ENCODE measurements at regions not wholly inside any gene's neighbourhood (a gene's known extent, or its start where the extent isn't known, plus 50 kb on each side); places are given as distances from the start of the nearest gene placed in this dataset.

DNA sequence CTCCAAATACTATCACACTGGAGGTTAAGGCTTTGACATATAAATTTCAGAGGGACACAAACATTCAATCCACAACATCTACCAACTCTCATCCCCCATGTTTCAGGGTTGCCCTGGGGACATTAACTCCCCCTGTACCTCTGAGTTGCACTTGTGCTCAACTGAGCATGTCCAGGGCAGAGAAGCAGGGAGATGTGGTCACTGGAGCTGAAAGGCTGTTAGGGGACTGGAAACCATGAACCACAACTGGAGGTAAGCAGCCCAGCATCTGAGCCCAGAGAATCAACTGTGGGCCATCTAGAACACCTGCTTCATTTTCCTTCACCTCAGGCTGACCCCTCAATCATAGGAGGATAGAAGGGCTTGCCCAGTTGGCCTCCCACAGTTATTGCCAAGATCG is 641.1 kb downstream of the MID1IP1 start:
- H3K27ac ChIP-seq = no peak overlapping the region
- no peak for DNase-seq (ENCODE audit: low read depth, low spot score)

DNA sequence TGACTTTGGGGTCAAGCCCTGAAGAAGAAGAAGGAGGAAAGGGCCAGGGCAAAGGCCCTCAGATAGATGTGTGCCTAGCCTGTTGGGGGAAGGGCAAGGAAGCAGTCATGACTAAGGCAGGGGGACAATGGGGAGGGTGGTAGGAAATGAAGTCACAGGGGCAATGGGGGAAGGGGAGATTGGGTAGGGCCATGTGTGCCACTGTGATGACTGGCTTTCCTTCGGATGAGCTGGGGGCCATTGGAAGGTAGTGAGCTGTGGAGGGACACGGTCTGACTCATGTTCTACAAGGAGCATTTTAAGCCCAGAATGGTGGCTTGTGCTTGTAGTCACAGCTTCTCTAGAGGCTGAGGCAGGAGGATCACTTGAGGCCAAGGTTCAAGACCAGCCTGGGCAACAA is 642.0 kb downstream of the MID1IP1 start:
- no peak for DNase-seq (ENCODE audit: low read depth, low spot score)

DNA sequence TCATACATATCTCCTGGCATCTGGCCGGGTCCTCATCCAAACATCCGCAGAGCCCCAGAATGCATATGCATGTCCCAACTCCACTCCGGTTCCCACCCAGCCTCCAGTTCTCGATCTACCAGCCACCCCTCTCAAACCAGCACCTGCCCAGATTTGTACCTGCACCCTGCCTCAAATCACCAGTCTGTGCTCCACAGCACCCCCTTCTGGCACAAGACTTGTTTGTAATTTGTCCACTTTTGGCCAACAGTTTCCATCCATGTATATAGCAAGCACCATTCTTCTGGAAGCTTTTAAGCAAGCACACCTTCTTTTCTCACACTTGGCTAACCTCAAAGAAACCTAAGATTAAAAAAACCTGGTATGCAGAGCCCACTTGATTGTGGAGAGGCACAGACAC is 644.1 kb downstream of the MID1IP1 start:
- H3K27ac ChIP-seq = no peak overlapping the region
- no peak for DNase-seq (ENCODE audit: low read depth, low spot score)

More for the DNA sequence above, 642.0 kb downstream of the MID1IP1 start:
- no peak overlapping the region for H3K27ac ChIP-seq

DNA sequence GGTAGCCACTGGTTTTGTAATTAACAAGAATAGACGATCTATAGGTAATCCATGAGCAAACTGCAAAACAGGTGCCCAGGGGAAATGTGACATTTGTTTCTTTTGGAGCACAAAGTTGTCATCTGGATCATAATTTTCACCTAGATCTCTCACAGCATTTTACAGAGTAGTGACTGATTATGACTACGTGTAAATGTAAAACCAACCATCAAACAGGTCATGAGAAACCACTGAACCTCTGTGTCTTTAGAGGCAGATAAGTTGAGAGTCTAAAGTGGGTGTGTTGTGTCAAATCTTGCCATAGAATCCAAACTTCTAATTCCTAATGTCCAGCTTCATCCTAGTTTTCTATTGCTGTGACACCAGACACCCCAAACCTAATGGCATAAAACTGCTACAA is 648.1 kb downstream of the MID1IP1 start:
- no peak for DNase-seq (ENCODE audit: low read depth, low spot score)
- H3K27ac ChIP-seq = no peak overlapping the region

DNA sequence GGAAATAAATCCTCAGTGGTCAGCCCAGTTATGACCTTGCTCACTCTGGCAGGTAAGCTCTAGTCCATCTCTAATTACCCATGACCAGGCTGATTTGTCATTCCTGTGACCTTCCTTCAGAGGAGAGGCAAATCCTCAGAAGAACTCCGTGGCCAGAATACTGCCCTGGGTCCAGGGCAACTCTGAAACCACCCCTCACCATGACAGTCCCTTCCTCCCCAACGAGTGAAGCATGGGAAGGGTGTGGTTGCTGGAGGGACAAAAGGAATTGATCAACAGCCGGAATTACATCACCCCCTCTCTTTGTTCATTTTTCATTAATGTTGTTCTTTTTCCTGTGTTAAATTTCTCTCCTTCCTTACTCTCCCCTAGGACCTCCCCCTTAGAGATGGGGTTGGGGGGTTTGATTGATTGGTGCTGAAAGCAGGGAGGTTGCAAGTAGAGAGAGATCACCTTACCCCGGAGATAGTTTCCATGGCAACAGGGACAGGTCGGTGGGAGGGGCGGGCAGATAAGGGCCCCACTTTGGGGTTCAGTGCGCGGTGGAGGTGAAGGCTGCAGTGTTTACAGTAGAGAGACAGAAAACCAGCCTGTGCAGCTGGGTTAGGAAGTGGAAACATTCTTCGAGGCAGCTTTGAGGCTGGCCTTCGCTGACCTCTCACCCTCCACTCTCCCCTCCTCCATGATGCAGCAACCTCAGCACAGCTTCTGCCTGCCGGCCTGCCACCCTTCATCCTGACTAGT is 647.4 kb downstream of the BCOR start:
- H3K27ac ChIP-seq = no peak overlapping the region

DNA sequence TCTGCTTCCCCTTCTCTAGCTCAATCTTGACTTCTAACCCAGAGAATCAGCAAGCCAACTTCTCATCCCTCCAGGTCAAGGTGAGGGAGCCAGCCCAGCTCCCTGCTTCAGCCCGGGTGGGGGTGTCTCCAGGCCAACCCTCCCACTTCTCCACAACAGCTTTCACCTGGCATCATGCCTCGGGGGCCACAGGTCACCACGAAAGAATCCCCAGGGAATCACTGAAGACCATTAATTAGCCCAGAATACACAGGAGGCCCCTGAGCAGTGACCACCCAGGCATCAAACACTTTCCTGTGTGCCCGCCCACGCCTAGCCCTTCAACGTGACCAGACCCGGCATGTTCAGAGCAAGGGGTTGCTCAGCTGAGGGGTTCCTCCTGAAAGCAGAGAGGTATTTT is 646.7 kb downstream of the BCOR start:
- H3K27ac ChIP-seq = no peak overlapping the region
- no peak for DNase-seq (ENCODE audit: low read depth, low spot score)

More for the DNA sequence above, 647.4 kb downstream of the BCOR start:
- DNase-seq (ENCODE audit: low read depth, low spot score) = no peak

DNA sequence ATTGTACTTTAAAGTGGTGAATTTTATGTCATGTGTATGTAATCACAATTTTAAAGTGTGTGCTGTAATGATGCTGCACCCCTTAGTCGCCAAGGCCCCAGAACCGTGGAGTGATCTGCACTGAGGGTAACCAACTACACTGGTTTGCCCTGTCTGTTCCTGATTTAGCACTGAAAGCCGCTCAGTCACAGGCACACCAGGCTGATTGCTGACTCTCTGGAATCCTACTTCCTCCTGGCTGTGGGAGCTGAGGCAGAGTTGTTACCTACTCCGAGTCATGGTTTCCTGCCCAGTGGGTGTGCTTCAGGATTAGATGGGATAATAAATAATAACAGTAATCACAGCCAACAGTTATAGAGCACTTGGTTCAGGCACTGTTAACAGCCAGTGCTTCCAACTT is 645.4 kb downstream of the BCOR start:
- DNase-seq (ENCODE audit: low read depth, low spot score) = no peak
- H3K27ac ChIP-seq = no peak overlapping the region

DNA sequence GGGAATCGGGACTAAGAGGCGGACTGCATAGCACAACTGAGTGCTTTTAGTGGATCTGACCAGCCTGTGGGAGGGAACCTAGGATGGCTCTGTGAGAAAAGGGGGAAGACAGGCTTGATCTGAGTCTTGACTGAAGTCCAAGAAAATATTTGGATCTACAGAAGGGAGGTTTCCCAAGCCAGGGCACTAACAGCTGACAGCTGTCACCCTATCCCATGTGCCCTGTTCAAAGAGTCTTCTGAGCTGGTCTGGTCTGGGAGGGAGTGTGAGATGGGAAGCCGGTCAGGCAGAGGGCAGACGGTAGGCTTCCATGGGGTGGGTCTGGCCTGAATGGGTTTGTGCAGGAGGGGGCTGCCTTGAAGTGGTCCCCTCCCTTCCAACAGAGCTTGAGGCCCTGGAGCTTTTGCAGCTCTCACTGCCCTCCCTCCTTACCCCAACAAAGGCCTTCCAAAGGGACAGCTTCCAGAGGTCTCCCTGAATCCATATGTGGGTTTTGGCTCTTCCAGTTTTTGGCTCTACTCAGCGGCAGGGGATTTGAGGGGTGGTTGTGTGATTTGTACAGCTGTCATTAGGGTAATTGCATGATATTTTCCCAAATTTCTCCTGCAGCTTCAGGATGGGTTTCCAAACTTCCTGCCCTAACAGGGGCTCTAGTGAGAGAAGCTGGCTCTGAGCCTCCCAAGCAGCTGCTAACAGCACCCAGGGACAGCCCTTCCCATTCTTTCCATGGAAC is 643.7 kb downstream of the BCOR start:
- H3K27ac ChIP-seq = no peak overlapping the region
- DNase-seq (ENCODE audit: low read depth, low spot score) = no peak

DNA sequence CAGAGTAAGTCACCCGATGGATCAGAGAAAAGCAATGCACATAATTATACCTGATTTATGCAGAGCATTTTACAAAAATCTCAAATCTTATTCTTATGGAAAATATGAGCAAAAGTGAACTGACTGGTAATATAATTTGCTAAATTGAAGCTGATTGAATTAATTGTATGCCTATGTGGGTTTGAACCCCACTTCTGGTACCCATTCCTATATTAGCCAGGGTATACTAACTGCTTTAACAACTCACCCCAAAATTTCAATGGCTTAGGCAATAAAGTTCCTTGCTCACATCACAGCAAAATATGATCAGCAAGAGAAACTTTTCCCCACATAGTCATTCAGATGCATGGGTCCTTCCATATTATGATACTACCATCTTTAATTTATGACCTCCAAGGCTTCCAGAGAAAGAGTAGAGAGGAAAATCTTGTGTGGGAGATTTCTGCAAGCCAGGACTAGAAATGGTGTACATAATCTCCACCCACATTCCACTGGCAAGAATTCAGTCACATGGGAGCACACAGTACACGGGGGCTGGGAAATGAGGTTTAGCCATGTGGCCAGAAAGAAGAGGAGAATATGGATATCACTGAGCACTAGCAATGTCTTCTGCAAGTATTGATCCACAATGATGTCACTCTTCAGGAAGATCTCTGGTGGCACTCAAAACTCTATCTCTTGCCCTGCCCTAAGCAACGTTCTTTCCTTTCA is 640.7 kb downstream of the BCOR start:
- no peak overlapping the region for H3K27ac ChIP-seq
- no peak for DNase-seq (ENCODE audit: low read depth, low spot score)

DNA sequence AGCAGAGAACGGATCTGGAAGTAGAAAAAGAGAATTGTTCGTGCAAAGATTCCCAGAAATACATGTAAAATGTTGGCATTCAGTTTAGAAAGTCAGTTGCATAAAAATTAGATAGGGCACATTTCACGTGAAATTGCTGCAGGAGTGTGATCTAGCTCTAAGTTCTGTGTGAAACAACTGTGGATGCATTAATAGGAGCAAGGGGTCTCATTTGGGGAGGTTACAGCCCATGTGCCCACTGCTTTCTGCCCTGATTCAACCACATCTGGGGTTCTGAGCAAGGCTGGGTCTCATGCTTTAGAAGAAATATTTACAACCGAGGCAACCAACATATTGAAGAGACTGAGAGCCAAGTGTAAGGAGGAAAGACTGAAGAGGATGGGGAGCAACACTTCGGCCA is 639.0 kb downstream of the BCOR start:
- DNase-seq (ENCODE audit: low read depth, low spot score) = no peak
- H3K27ac ChIP-seq = no peak overlapping the region

DNA sequence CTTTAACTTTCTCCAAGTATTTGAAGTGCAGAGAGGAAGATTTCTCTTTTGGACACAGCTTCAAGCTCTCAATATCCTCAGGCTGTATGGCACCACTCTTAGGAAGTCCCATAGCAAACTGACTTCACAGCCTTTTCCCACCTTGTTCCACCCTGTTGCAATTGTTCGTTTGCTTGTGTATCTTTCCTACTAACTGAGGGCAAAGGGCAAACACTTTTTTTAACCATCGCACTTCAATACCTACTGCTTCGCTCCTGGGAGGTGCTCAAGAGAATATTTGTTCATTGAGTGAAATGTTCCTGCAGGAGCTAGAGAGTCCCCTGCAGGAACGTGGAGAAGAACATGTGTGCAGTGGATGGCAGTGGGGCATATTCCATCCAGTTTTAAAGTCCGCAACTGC is 638.6 kb downstream of the BCOR start:
- DNase-seq (ENCODE audit: low read depth, low spot score) = no peak
- no peak overlapping the region for H3K27ac ChIP-seq

DNA sequence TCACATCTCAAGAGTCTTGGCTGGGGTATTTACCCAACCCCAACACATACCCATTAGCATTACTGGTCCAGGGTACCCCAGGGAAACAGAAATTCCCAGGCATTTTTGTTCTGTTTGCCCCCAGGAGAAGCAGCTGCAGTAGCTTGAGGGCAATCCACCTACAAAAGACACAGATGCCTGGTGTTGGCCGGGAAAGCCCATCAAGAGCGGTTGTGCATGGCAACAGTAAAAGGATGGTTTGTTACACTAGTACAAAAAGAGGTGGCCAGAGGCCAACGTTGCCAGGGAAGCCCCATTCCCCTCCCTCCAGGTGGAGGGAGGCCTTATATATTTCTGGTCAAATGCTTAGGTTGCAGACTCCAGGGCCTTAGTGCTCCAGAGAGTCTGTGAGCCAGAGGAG is 637.8 kb downstream of the BCOR start:
- DNase-seq (ENCODE audit: low read depth, low spot score) = no peak
- H3K27ac ChIP-seq = no peak overlapping the region

DNA sequence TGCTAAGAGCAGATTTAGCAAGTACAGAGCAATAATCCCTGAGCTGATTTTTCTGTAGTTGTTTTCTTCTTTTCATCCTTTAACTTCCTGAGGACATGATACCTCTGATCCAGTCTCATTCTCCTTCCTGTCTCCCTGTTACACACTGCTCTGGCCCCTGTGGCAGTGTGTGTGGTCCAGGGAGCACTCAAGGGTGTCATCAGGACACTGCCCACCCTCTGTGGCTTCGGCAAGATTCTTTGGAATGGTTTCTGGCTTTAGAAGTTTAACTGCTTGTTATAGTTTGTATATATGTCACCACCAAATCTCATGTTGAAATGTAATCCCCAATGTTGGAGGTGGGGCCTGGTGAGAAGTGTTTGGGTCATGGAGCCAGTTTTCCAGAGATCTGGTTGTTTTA is 637.3 kb downstream of the BCOR start:
- no peak overlapping the region for H3K27ac ChIP-seq

DNA sequence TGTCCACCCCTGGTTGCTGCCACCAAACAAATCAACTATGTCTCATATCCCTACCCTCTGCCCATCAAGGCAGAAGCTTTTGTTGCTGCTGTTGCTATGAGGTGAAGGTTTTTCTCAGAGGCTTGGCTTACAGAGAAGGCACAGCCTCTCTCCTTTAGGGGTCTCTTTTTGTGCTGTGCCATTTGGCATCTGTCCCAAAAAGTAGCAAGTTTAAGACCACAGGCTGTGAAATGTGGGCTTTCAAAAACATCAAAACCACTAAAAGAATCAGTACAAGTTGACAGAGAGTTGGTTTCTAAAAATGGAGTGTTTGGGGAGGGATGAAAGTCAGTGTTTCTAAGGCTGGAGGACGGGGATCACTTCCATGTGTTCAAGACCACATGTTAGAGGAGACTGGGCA is 634.9 kb downstream of the BCOR start:
- DNase-seq (ENCODE audit: low read depth, low spot score) = no peak
- H3K27ac ChIP-seq = no peak overlapping the region

More for the DNA sequence above, 637.3 kb downstream of the BCOR start:
- no peak for DNase-seq (ENCODE audit: low read depth, low spot score)

DNA sequence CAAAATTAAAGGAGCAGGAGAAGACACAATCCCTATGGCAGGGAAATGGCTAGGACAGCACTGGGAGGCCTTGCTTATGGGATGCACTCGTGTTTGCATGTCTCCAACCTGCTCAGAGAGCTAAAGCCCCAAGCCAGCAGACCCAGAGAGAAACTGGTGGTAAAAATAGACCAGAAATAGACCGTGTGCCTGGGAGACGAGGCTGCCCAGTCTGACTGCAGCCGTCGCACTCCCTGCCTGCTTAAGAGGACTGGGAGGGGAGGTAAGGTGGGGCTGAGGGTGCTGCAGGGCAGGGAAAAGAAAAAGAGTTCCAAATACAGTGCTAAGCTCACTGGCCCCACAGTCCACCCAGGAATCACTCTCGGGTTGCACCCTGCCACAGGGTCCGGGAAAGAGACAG is 633.5 kb downstream of the BCOR start:
- DNase-seq (ENCODE audit: low read depth, low spot score) = no peak
- no peak overlapping the region for H3K27ac ChIP-seq

DNA sequence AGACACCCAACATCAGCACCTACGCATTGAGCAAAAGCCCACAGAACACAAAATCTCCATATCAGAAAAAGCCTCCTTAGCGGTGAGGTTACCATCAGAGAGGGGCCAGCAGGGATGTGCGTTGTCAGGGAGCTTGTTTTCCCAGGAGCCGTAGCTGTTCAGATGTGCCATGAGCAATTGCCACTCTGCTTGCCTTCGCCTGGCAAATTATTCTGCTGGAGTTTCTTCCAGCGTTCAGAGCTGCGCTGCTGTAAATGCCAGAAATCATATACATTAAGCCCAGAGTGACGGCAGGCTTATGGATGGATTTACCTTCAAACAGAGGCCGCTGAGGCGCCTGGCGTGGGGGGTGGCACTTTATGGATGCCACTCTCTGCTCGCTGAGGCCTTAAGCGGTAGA is 632.3 kb downstream of the BCOR start:
- H3K27ac ChIP-seq = no peak overlapping the region
- no peak for DNase-seq (ENCODE audit: low read depth, low spot score)

DNA sequence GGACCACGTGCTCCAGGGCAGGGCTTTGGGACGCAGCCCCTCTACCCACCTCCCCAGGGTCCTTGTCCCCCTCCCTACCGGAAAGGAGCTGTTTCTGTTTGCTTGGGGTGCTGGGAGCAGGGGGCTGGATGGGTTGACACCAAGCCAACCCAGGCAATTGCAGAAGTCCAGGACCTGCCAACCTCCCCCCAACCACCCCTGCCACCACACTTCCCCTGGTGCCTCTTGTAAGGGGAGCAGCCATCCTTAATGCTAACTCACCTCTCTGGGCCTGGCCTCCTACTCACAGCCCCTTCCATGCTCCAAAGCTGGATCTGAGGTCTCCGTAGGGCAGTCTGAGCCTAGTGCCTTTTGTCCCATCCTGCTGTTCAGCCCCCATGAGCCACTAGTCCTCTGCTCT is 631.9 kb downstream of the BCOR start:
- DNase-seq (ENCODE audit: low read depth, low spot score) = no peak
- H3K27ac ChIP-seq = no peak overlapping the region

DNA sequence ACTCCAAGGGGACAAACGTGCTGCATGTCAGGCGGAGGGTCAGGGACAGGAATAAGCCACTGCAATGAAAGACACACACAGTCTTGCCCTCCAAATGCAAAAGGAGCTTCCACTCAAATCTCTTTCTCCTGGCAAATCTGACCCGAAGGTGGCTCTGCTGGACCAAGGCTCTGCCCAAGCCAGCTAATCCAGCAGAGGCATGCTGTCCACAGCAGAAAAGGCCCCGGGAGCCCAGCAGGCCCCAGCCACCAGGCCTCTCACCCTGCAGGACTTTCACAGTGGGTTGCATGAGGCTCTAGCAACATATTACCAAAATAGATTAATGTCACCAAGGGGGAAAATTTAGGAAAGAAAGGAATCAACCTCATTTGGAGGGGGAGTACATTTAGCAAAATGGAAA is 628.6 kb downstream of the BCOR start:
- no peak overlapping the region for H3K27ac ChIP-seq
- DNase-seq (ENCODE audit: low read depth, low spot score) = no peak

DNA sequence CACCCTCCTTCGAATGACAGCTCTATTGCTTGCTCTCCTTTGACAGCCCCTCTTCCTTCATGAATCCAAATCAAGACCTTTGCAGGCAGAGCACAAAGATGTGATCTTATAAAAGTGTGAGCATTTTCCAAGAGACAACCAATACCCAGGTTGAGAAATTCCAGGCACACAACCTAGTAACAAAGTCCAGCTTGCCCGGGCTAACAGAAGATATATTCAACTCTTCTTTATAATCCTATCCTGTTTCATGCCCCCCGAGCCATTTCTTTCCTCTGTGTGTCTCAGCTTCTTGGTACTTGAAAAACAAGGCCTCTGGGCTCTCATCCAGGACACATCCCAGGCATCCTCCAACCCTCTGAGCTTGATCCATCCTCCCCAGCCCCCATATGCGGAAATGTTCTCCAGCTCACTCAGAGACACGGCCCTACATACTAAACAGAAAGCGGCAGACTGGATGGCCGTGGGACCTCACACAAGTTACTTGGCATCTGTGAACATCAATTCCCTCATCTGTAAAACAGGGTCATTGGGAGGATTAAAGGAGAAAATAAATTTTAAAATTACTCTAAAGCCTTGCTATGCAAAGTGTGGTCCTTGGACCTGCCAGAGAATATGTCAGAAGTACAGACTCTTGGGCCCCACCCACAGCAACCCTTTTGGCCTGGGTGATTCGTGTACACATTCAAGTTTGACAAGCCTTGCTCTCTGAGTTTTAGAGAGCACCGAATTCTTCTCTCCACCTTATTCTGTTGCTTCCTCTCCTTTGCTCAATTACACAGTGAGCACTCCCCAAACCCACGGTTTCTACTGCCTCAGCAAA is 627.0 kb downstream of the BCOR start:
- no peak for DNase-seq (ENCODE audit: low read depth, low spot score)
- H3K27ac ChIP-seq = no peak overlapping the region

DNA sequence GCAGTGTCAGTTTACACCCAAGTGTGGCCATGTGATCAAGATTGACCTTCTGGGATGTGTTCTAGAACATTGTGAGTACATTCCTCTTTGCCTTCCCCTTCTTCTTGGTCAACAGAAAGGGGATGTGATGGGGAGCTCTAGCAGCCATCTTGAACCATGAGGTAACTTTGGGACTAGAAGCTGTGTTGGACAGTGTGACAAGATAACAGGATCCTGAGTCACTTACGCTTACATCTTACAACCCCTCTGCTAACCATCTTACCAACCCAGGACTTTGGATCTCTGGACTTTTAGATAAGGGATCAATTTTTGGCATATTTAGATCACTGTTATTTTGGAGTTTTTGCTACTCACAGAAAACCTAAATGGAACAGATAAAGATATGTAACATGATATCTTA is 625.6 kb downstream of the BCOR start:
- no peak for DNase-seq (ENCODE audit: low read depth, low spot score)
- H3K27ac ChIP-seq = no peak overlapping the region

DNA sequence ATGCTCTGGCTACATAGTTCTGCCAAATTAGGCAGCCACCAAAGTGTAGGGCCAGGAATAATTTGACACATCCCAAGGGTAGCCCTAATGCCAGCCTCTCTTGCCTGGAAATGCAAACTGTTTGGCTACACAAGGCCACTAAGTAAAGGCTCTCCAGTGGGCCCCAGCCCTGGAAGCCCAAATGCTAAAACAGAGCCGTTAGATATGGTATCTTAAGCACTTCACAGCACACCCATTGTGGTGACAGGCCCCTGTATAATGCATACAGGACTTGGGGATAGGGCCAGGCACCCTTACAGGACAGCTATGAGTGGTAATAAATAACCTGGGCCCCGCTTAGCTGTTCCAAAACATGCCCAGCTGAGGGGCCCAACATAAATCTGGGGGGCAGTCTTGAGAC is 623.9 kb downstream of the BCOR start:
- no peak overlapping the region for H3K27ac ChIP-seq
- no peak for DNase-seq (ENCODE audit: low read depth, low spot score)
